DND-41 (cell line): ENCODE measurements at regions not wholly inside any gene's neighbourhood (a gene's known extent, or its start where the extent isn't known, plus 50 kb on each side); places are given as distances from the start of the nearest gene placed in this dataset.

Experiments used
- CTCF ChIP-seq: IDR thresholded peaks from 2 replicates; pipeline ENCODE4 v1.5.1; 2012; ENCODE audit warnings: borderline replicate concordance, low read length, moderate library complexity, mild to moderate bottlenecking; ENCODE audit not compliant: poor library complexity, severe bottlenecking; ENCODE audit errors: extremely low read depth
- EZH2 ChIP-seq: IDR thresholded peaks from 3 replicates; pipeline ENCODE4 v1.6.1; 2012; ENCODE audit warnings: borderline replicate concordance, low read depth, mild to moderate bottlenecking, moderate library complexity, low read length, inconsistent platforms; ENCODE audit not compliant: severe bottlenecking

GRCh38 chr4:72860766-72861165 is 208.8 kb downstream of the COX18 start:
- TF ChIP-seq EZH2 (no peak), CTCF (no peak)
